Skin of body (tissue), 1 donor: ENCODE measurements at regions not wholly inside any gene's neighbourhood (a gene's known extent, or its start where the extent isn't known, plus 50 kb on each side); places are given as distances from the start of the nearest gene placed in this dataset.
"Not testable (repeated sequence)": the region's sequence is repeated elsewhere in the genome, so short reads cannot be mapped to it uniquely, and the experiment has no call there.

ENCODE experiments used
- DNase-seq: peaks from one replicate; lab custom pipeline; 2025; lab: John Stamatoyannopoulos, UW

- DNase-seq: no peak
Observed at GRCh38 chr6:16831136-16831535, 69.9 kb upstream of the ATXN1 start.

GRCh38 chr6:16828058-16828457, 66.8 kb upstream of the ATXN1 start:
- no peak for DNase-seq

- DNase-seq: no peak
Observed at GRCh38 chr6:16827627-16828026, 66.4 kb upstream of the ATXN1 start.

DNA sequence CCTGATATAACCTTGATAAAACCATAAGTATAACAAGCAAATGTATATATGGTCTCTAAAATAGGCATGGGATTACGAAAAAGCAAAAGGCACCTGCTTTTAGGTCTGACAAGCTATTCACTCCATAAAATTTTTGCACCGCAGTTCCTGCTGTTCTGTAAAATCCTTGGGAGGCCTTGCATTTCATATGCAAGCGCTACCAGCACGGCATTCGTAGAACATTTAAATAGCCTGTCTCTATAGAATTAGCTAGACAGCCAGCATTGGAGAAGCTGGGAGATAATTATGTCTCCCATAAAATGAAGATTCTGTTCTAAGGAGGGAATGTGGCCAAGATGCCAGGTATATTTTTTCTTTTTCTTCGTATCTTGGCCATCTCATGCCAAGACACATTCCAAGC, 64.5 kb upstream of the ATXN1 start:
- no peak for DNase-seq

GRCh38 chr6:16824845-16825685, 63.8 kb upstream of the ATXN1 start:
- no peak for DNase-seq

- DNase-seq: no peak
Observed at GRCh38 chr6:16823718-16824352, 62.6 kb upstream of the ATXN1 start.

DNA sequence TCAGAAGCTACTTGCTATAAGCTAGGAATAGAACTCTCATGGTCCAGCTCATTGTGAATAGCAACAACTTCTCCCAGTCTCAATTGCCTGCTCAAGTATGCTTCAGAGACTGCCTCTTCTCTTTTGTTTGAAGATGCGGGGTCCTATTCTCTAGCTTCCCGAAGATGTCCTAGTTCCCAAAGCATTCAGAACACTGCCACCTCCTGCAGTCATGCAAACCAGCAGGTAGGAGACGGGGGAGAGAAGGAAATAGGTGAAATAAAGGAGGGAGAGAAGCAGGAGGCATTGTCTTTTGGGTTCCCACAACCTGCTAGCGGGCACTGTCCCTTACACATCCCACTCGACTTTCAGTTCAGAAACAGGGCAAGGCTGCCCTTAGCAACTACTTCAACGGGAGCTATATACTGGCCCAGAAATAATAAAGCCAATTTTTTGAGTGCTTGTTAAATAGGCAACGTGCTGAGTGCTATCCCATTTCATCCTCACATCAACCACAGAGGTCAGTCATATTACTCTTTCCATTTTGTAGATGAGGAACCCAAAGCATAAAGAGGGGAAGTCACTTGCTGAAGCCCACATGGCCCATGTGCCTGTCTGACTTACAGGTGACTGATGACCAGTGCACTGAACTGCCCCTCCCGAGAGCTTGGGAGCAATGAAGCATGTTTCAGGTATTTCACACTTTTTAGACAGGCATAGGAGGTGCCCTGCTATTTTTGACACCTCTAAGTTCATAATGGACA, 61.9 kb upstream of the ATXN1 start:
- DNase-seq: no peak

- DNase-seq: no peak
Observed at GRCh38 chr6:16822529-16822928, 61.3 kb upstream of the ATXN1 start.

GRCh38 chr6:16821834-16822264, 60.6 kb upstream of the ATXN1 start:
- no peak for DNase-seq

DNA sequence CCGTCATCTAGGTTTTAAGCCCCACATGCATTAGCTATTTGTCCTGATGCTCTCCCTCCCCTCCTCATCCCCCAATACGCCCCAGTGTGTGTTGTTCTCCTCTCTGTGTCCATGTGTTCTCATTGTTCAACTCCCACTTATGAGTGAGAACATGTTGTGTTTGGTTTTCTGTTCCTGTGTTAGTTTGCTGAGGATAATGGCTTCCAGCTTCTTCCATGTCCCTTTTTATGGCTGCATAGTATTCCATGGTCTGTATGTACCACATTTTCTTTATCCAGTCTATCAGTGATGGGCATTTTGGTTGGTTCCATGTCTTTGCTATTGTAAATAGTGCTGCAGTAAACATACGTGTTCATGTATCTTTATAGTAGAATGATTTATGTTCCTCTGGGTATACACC, 59.0 kb upstream of the ATXN1 start:
- not testable (repeated sequence) for DNase-seq

- DNase-seq: no peak
Observed at GRCh38 chr6:16819752-16820151, 58.5 kb upstream of the ATXN1 start.

DNA sequence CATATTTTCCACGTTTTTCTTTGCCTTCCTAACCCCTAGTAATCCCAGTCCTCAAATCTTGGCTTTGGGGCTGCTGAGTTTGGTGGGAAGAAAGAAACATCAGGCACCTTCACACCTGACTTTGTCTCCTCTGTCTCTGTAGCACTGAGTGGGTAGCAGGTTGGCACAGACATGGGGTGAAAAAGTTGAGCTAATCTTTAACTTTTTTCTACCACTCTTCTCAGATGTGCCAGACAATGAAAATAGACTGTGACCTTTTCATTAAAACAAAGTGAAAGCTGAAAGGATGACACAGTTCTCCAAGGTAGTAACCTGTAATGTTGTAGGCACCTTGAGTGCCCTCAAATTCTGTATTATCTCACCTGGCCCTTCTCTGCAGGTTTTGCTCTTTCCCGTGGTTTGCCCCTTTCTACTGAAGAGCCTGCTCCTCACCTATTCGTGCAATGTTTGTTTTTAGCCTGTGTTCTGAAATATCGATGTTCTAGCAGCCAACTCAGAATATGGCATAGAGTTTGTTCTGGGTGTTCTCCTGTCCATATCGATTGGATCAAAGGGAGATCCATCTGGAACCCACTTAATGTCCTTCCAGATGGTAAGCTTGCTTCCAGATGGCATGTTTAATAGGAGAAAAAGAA, 57.8 kb upstream of the ATXN1 start:
- no peak for DNase-seq

GRCh38 chr6:16817594-16817993, 56.3 kb upstream of the ATXN1 start:
- DNase-seq: no peak

- no peak for DNase-seq
Observed at GRCh38 chr6:16816891-16817290, 55.6 kb upstream of the ATXN1 start.

DNA sequence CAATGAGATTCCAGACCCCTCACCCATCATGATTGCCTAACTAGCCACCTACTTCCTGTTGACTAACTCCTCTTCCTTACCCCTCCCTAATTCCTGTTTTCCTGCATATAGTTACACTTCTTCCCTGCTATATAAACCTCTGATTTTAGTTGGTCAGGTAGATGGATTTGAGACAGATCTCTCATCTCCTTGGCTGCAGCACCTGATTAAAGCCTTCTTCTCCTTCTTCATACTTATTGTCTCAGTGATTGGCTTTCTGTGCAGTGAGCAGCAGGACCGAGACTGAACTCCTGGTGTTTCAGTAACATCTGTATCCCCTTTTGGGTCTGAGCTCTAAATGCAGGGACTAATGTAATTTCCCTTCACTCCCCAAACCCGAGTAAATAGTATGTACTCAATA, 51.7 kb upstream of the ATXN1 start:
- DNase-seq: no peak

DNA sequence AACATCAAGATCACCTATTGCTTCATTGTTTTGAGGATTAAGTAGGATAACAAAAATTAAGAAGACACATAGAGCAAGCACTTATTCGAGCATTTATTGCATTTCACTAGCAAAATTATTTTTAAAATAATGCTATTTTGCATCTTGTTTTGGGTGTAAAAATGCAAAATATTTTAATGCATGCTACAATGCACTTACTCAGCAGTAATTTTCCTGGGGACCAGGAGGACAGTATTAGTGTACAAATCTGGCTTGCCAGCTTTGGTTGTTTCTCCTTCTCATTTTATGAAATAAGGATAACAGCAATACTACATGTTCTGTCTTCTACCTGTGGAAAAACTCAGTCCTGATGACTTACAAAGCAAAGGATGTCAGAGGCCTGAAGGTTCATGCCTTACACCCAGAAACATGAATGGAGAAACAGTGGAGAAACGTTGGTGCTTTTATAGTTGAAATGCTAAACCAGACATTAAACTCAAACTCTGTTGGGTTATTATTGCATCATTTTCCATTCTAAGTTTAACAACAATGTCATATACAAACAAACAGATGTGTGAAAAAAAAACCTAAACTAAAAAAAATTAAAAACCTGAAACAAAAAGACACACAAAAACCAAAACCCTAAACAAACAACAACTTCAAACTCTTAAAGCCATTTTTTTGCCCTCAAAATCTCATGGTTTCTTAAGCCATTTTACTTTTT, 50.2 kb upstream of the ATXN1 start:
- DNase-seq: no peak
